ENCODE measurements at regions not wholly inside any gene's neighbourhood (a gene's known extent, or its start where the extent isn't known, plus 50 kb on each side); places are given as distances from the start of the nearest gene placed in this dataset.

GRCh38 chr5:56700711-56701110 is 114.6 kb upstream of the MAP3K1 start:
- TF ChIP-seq POLR2A (IDR thresholded peaks at IDR 0.05; ENCODE audit: low read depth, low read length) (no peak), TAF1 (IDR thresholded peaks at IDR 0.05; ENCODE audit: low read depth, low read length) (no peak)

All from GM12891 (cell line).